NT2/D1 (cell line): ENCODE measurements at regions not wholly inside any gene's neighbourhood (a gene's known extent, or its start where the extent isn't known, plus 50 kb on each side); places are given as distances from the start of the nearest gene placed in this dataset.

Experiments
- YY1 ChIP-seq: IDR thresholded peaks from 2 replicates; pipeline ENCODE4 v1.6.1; 2011; ENCODE audit not compliant: insufficient read length, insufficient read depth
- ZNF274 ChIP-seq: IDR thresholded peaks from 2 replicates; pipeline ENCODE4 v1.6.1; 2011; ENCODE audit warnings: mild to moderate bottlenecking, low read depth, low read length

DNA sequence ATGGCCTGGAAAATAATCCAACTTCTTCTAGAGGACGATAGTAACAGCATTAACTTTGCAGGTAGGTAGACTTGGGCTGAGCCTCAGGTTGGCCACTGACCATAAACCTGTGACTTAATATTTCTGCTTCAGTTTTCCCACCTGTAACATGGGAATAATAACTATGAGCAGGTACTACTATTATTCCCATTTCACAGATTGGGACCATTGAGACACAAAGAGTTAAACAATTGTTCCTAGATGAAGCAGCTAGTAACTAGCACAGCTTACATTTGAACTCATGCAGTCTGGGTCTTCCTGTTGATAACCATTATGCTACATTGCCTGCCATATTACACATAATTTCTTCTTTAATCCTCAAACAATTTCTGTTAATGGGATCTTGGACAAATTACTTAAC is 217.7 kb downstream of the NUAK1 start:
- no peak for TF ChIP-seq YY1
- no peak for TF ChIP-seq ZNF274
